ENCODE measurements at regions not wholly inside any gene's neighbourhood (a gene's known extent, or its start where the extent isn't known, plus 50 kb on each side); places are given as distances from the start of the nearest gene placed in this dataset.

DNA sequence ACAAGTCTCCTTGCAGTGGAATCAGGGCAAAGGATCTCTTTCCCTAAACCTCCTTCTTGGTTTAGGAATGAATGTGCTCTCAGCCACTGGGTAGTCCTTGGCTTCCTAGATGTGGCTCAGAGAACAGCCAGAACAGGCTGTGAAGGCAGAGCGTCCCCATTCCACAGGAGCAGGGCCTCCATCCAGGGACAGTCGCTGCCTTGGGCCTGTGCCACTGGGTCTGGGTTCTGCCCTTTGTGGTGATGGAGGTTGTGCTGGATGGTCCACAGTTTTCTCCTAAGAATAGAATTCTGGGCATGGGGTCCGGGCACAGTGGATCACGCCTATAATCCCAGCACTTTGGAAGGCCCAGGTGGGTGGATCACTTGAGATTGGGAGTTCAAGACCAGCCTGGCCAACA is 516.5 kb upstream of the RAB6C start (continued):
- TF ChIP-seq, protein P1, sequence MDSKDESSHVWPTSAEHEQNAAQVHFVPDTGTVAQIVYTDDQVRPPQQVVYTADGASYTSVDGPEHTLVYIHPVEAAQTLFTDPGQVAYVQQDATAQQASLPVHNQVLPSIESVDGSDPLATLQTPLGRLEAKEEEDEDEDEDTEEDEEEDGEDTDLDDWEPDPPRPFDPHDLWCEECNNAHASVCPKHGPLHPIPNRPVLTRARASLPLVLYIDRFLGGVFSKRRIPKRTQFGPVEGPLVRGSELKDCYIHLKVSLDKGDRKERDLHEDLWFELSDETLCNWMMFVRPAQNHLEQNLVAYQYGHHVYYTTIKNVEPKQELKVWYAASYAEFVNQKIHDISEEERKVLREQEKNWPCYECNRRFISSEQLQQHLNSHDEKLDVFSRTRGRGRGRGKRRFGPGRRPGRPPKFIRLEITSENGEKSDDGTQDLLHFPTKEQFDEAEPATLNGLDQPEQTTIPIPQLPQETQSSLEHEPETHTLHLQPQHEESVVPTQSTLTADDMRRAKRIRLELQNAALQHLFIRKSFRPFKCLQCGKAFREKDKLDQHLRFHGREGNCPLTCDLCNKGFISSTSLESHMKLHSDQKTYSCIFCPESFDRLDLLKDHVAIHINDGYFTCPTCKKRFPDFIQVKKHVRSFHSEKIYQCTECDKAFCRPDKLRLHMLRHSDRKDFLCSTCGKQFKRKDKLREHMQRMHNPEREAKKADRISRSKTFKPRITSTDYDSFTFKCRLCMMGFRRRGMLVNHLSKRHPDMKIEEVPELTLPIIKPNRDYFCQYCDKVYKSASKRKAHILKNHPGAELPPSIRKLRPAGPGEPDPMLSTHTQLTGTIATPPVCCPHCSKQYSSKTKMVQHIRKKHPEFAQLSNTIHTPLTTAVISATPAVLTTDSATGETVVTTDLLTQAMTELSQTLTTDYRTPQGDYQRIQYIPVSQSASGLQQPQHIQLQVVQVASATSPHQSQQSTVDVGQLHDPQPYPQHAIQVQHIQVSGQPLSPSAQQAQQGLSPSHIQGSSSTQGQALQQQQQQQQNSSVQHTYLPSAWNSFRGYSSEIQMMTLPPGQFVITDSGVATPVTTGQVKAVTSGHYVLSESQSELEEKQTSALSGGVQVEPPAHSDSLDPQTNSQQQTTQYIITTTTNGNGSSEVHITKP (CRISPR knock-in tag; IDR thresholded peaks at IDR 0.05; ENCODE audit: low read depth) = no peak
- TF ChIP-seq TOE1 (CRISPR knock-in tag; IDR thresholded peaks at IDR 0.05) = no peak

DNA sequence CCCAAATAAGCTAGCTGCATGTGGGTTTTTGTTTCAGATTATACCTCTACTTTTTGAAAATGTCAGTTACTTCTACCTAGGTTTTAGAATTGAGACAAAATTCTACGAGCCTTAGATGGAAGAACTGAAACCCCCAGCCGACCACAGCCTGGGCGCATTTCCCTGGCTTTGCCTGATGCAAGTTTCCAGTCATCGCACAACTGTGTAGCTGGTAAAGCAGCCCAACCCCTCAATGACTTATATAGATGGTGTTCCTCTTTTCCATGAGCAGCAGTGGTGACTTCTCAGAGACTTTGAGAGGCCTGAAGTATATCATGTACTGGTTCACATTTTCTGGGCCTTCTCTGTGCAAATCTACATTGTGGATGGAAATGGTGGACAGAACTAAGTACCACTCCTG is 515.4 kb upstream of the RAB6C start:
- no peak for FAIRE-seq
- Histone ChIP-seq H3K27me3 (ENCODE audit: control insufficient read depth in 1 of 2, insufficient read depth in 2 of 2, low read length in 2 of 2) (peaks cover 1 to 9% of the 10 kb centered on the region in 2 experiments; a peak in 3 of 5 replicates), H3K36me3 (replicated peaks in 1 of 2; ENCODE audit: control insufficient read depth in 1 of 2, insufficient read depth in 2 of 2, low read length in 2 of 2) (no peaks in the 10 kb centered on the region), H3K9ac (ENCODE audit: insufficient read depth, low read depth, low read length) (no peak overlapping the region), H3K9me3 (ENCODE audit: low read length) (no peaks in the 10 kb centered on the region), H4K20me1 (ENCODE audit: insufficient read depth, low read length) (no peaks in the 10 kb centered on the region), H3K79me2 (ENCODE audit: insufficient read depth, low read length) (no peaks in the 10 kb centered on the region), H3K27ac (ENCODE audit: extremely low read length, insufficient read depth, low read length) (no peak overlapping the region), H3K4me3 (replicated peaks in 1 of 3; ENCODE audit: insufficient read depth in 1 of 3, low read depth in 2 of 3, low read length in 3 of 3) (no peak overlapping the region), H3K4me1 (ENCODE audit: insufficient read depth, low read length) (no peaks in the 10 kb centered on the region), H3K4me2 (ENCODE audit: low read depth, low read length) (no peak overlapping the region), H2AFZ (ENCODE audit: low read length) (no peak overlapping the region)
- ATAC-seq = no peak
- in situ Hi-C loops (cut with HindIII; ENCODE audit: extremely low pct_ligation_motif_present, low pct_unique_long_range_greater_than_20kb) (no loop called here), intact Hi-C loops (cut with micrococcal nuclease; ENCODE audit: unreplicated experiment) (no loop called here)
- DNase-seq (ENCODE audit: low spot score) = no peak
- BruUV-seq (replicated peaks) = no TSS peak
- TF ChIP-seq NFYC (CRISPR knock-in tag; IDR thresholded peaks at IDR 0.05) (no peak), ATF1 (CRISPR knock-in tag; IDR thresholded peaks at IDR 0.05) (no peak), ZNF724P (CRISPR knock-in tag; IDR thresholded peaks at IDR 0.05; ENCODE audit: borderline replicate concordance) (no peak), AGO1 (IDR thresholded peaks at IDR 0.05; ENCODE audit: low read depth, low read length, poor library complexity, severe bottlenecking) (no peak), ZNF816 (CRISPR knock-in tag; IDR thresholded peaks at IDR 0.05; ENCODE audit: borderline replicate concordance) (no peak), ZSCAN21 (CRISPR knock-in tag; IDR thresholded peaks at IDR 0.05; ENCODE audit: borderline replicate concordance) (no peak), ZNF256 (CRISPR knock-in tag; conservative IDR thresholded peaks at IDR 0.05) (no peak)
- TF ChIP-seq, protein P2, sequence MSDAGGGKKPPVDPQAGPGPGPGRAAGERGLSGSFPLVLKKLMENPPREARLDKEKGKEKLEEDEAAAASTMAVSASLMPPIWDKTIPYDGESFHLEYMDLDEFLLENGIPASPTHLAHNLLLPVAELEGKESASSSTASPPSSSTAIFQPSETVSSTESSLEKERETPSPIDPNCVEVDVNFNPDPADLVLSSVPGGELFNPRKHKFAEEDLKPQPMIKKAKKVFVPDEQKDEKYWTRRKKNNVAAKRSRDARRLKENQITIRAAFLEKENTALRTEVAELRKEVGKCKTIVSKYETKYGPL (CRISPR knock-in tag; IDR thresholded peaks at IDR 0.05) = no peak
- POLR2A ChIA-PET = no interaction called here
- CTCF ChIA-PET (ENCODE audit: low intra/inter-chr PET ratio, low total read pairs) = no interaction called here
- WGBS (ENCODE audit: low lambda C conversion rate) = 32% methylated on average over 4 of the region's 4 CpGs
